GM19351 (cell line): ENCODE measurements at regions not wholly inside any gene's neighbourhood (a gene's known extent, or its start where the extent isn't known, plus 50 kb on each side); places are given as distances from the start of the nearest gene placed in this dataset.

Experiments
- ATAC-seq: cut with Tn5 transposase; IDR thresholded peaks from one replicate; pipeline ENCODE4 v1.9.1; 2021; ENCODE audit warnings: mild to moderate bottlenecking, moderate library complexity; ENCODE audit not compliant: unreplicated experiment

GRCh38 chr14:55734731-55735130, 154.7 kb downstream of the KTN1 start:
- ATAC-seq, result no peak

DNA sequence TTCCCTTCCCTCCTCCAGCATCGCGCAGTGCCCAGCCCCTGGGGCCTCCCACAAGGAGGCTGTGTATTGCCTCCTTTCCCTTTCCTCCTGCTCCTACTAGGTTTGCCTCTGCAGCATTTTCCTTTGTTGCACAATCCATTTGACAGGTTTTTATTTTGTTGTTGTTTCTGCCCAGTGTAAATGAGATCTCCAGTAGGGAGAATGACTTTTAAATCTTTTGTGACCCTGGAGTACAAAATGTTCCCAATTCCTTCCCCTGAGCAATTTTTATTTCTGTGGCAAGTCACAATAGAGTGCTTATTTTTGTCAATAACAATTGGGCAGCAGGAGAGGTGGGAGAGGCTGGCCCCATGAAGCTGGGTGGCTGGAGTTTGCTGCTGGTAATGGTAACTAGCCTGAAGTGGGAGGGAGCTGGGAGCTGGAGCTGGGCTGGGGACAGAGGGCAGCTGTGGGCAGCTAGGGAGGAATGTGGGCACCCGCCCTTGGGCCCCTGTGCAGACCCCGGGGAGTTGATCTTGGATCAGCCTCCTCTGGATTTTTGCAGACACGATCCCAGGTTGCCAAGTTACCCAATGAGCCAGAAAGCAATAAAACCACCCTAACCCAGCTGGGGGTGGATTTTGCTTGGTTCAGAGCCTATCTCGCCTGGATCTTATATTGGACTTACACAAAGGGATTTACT, 160.1 kb downstream of the KTN1 start:
- no peak for ATAC-seq

GRCh38 chr14:55740649-55740989, 160.6 kb downstream of the KTN1 start:
- ATAC-seq, result no peak

DNA sequence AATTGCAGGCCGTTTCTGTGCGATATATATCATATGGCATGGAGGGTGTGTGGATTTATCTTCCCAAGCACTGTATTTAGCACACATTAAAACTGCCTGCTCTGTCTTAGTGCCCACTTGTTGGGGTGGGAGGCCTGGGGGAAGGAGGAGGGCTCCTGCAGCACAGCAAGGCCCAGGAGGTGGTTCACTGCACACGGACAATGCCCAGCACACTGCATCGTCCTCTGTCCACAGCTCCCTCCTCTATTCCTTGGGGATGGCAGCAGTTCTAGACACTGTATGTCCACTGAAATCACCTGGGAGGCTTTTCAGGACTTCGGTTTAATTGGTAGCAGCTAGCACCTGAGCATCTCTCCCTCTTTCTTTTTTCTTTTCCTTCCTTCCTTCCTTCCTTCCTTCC, 161.2 kb downstream of the KTN1 start:
- ATAC-seq, result no peak

DNA sequence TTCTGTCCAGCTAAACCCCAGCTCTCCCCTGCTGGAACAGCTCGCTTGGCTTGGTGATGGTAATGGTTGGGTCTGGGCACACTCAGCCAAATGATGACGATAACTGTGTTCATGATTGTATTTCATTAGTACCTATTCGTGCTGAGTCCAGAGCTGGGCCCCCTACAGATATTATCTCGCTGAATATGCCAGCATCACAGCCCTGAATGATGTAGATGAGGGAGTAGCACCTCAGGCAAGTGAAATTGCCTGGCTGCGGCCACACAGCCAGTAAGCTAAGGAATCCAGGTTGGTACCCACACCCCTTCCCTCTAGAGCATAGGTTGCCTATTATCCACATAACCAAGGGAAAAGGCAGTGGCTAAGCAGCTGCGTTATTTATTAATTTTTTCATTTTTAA, 163.5 kb downstream of the KTN1 start:
- ATAC-seq, result no peak

DNA sequence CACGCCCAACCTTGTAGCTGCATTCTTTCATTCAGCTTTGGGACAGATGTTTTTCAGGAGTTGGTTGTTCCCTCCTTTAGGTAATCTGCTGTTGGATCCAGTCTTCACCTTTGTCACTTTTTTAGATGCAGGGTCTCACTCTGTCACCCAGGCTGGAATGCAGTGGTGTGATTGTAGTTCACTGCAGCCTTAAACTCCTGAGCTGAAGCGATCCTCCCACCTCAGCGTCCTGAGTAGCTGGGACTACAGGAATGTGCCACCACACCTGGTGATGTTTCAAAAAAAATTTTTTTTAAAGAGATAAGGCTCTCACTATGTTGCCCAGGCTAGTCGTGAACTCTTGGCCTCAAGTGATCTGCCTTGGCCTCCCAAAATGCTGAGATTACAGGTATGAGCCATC, 164.3 kb downstream of the KTN1 start:
- no peak for ATAC-seq

GRCh38 chr14:55745906-55746305, 165.9 kb downstream of the KTN1 start:
- ATAC-seq, result no peak

DNA sequence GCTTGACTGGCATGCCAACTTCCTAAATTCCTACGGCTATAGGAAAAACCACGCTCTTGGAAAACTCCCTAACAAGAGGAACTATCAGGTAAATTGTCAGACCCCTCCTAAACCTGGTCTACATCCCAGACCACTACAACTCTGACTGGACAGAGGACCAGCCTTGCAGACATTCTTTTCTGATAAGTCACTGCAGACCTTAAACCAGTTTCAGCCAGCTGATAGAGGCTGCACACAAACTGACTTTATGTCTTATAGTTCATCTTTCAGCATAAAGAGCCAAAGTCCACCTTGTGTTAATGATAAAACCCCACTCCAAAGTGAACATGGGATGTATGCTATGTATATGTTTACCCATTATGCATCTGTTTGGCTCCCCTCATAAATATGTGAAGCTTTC, 166.6 kb downstream of the KTN1 start:
- no peak for ATAC-seq

- no peak for ATAC-seq
Observed at GRCh38 chr14:55747186-55747585, 167.2 kb downstream of the KTN1 start.

- no peak for ATAC-seq
Observed at GRCh38 chr14:55749201-55749812, 169.3 kb downstream of the KTN1 start.

- ATAC-seq, result no peak
Observed at GRCh38 chr14:55749946-55750345, 169.9 kb downstream of the KTN1 start.

- ATAC-seq, result no peak
Observed at GRCh38 chr14:55752580-55753390, 172.8 kb downstream of the KTN1 start.

- no peak for ATAC-seq
Observed at GRCh38 chr14:55754471-55754870, 174.5 kb downstream of the KTN1 start.

DNA sequence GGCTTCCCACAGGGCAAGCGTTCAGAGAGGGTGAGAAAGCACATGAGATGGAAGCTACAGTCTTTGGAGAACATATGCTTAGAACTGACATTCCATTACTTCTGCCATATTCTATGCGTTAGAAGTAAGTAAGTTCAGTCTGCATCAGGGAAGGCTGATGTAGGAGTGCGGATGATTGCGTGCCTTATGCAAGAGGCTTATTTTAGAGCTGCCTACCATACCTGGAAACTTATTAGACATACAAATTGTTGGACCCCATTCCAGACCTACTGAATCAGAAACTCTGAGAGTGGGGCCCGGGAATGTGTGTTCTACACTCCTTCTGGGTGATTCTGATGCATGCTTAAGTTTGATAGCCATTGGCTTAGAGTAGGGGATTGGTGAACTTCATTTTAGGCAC, 174.9 kb downstream of the KTN1 start:
- no peak for ATAC-seq

DNA sequence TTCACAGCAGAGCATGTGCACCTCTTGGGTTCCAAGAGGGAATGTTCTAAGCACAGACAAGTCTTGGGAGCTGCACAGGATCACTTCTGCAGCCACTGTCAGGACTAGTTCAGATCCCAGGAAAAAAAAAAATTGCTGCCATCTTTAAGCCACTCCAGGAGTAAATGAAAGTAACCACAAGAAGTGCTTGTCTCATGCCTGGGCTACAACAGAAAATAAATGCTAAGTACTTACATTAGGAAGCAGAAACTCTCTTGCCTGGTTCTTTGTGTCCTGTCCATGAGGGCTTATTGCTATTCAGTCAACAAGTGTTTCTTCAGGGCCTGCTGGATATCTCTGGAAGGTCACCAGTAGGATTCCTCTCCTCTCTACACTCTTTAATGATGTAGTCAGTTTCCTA, 176.1 kb downstream of the KTN1 start:
- no peak for ATAC-seq

DNA sequence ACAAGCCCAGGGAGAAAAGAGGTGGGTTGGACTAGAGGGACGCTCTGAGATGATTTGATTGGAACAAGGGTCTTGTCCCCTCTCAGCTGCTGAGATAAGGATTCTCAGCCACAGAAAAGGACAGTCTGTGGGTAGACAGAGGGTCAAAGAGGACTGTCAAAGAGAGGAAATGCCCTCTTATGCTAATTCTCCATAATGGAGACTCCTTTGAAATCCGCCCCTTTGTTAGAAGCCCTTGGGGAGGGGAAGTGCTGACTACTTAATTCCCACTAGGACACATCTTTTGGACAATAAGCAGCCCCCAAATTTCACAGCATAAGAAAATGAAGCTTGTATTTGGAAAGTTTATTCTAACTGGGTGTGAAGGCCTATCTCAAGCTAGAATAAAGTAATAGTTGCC, 176.6 kb downstream of the KTN1 start:
- no peak for ATAC-seq

DNA sequence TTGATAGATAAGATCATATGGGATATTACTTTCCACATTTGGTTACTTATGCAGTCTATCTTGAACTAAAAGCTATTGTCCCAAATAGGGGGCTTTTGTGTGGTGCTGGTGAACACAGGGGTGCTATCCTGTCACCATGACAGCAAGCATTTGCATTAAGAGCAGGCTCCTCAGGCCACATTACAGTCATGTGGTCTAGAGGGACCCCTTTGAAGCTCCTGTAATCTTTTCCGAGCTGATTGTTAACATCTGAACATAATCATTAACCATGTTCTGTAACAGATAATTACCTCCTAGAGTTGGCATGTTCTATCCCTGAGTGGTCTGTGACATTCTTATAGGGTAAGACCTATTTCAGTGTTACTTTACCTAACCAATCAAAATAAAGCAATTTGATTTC, 178.8 kb downstream of the KTN1 start:
- no peak for ATAC-seq

DNA sequence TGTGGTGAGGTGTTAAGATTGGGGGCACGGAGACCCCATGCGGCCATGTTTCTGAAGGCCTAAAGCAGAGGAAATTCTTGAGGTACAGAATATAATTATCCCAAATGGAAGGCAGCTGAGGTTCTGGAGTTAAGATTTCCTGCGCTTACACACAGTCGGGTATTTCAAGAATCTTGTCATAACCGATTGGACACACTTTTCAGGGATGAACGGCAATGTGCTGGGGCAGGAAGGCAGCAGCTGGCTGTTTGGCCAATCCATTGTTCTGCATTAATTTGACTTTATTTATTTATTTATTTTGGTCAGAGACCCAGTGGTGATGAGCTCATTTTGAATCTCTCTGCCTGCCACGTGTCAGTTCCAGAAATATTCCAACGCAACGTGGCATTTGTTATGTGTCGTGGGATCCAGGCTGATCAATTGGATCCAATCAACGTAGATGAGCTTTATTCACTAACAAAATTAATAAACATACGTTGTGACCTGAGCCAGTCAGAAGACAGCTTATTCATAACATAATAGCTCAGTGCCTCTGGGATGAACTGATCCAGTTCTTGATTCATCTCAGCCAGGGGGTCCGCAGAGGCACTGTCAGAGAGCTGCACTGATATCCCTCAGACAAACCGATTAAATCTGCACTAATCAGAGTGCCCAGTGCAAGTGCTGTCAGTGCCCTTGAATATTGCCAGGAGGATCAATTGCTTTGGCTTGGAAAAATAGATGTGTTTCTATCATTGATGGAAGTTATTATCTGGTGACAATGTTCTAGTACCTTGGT, 181.0 kb downstream of the KTN1 start:
- no peak for ATAC-seq

DNA sequence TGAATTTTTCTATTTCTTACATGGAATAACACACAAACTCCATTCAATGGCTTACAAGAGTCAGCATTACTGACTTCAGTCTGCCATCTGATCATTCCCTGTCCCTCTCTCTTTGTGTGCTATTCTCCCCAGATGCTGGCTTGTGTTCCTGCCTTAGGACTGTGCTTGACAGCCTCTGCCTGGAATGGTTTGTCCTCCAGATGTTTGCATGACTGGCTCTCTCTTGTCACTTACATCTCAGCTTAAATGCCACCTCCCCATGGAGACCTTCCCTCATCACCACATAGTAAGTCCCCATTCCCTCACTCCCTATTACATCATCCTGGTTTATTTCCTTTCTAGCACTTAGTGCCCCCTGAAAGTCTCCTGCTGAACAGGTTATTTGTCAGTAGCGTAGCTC, 181.6 kb downstream of the KTN1 start:
- ATAC-seq, result no peak

DNA sequence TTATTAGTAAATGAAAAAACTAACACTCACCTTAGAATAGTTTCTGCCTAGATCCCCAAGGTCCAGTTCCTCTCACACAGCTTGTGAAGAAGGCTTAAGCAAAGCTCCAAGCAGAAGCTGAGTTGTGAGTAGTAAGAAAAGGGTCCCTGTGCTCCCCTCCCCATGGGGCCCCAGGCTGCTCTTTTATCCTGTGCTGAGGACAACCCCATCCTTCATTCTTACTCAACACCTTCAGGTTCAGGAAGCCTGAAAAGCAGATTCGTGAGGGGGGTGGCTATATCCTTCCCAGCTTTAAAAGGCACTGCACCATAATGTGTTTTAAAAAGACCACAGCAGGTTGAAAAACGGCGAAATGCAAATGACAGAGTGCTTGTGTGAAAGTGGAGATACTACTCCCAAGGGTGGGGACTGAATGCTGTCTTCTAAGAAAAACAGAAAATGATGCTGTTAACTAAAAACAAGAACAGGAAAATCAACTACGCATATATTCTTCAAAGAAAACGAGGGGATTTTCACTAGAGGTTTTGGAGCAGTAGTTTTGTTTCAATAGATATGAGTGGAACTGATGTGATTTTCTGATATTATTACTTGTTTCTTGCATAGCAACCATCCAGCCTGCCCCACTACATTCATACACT, 182.7 kb downstream of the KTN1 start:
- peak; percentile 66 for ATAC-seq

DNA sequence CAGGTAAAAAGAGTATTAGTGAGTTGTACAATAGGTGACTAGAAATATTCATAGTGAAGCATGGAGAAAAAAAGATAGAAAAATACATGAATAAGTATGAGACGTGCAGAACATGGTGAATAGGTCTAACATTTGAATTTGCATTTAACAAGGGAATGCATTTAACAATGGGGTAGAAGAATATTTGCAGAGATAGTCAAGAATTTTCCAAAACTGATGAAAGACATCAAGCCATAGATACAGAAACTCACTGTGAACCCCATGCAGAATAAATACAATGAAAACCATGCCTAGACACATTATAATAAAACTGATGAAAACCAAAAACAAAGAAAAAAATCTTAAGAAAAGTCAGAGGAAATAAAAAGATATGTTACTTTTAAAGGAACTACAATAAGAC, 184.8 kb downstream of the KTN1 start:
- no peak for ATAC-seq
